Nephron progenitor cell (in vitro differentiated cells): ENCODE measurements at regions not wholly inside any gene's neighbourhood (a gene's known extent, or its start where the extent isn't known, plus 50 kb on each side); places are given as distances from the start of the nearest gene placed in this dataset.

ENCODE experiments used
- DNase-seq: peaks from one replicate; pipeline ENCODE4 v3.0.0; 2021
- H3K27ac Mint-ChIP-seq: 2 replicates; pipeline ENCODE4 v1.8.0; 2021; ENCODE audit warnings: mild to moderate bottlenecking, moderate library complexity, mixed read lengths
- H3K27me3 Mint-ChIP-seq: 2 replicates; pipeline ENCODE4 v1.8.0; 2021; ENCODE audit warnings: mild to moderate bottlenecking, low read depth, mixed read lengths; ENCODE audit not compliant: poor library complexity
- H3K36me3 Mint-ChIP-seq: 2 replicates; pipeline ENCODE4 v1.8.0; 2021; ENCODE audit warnings: low read depth, mixed read lengths
- H3K4me1 Mint-ChIP-seq: 2 replicates; pipeline ENCODE4 v1.8.0; 2021; ENCODE audit warnings: mixed read lengths
- H3K4me3 Mint-ChIP-seq: 2 replicates; pipeline ENCODE4 v1.8.0; 2021; ENCODE audit warnings: mild to moderate bottlenecking, moderate library complexity, mixed read lengths
- H3K9me3 Mint-ChIP-seq: 2 replicates; pipeline ENCODE4 v1.8.0; 2021; ENCODE audit warnings: mild to moderate bottlenecking, moderate library complexity, mixed read lengths
- TF ChIP-seq, protein P1 (sequence below): fragments of 200-600 bp; sonication (generic); IDR thresholded peaks from 2 replicates; pipeline ENCODE4 v1.5.0; 2021; ENCODE audit warnings: antibody characterized with exemption

- TF ChIP-seq, protein P1, sequence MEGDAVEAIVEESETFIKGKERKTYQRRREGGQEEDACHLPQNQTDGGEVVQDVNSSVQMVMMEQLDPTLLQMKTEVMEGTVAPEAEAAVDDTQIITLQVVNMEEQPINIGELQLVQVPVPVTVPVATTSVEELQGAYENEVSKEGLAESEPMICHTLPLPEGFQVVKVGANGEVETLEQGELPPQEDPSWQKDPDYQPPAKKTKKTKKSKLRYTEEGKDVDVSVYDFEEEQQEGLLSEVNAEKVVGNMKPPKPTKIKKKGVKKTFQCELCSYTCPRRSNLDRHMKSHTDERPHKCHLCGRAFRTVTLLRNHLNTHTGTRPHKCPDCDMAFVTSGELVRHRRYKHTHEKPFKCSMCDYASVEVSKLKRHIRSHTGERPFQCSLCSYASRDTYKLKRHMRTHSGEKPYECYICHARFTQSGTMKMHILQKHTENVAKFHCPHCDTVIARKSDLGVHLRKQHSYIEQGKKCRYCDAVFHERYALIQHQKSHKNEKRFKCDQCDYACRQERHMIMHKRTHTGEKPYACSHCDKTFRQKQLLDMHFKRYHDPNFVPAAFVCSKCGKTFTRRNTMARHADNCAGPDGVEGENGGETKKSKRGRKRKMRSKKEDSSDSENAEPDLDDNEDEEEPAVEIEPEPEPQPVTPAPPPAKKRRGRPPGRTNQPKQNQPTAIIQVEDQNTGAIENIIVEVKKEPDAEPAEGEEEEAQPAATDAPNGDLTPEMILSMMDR, result no peak
- Mint-ChIP-seq H3K36me3 (no peaks in the 10 kb centered on the region), H3K27ac (no peak overlapping the region), H3K4me1 (peaks cover under 1% of the 10 kb centered on the region), H3K4me3 (no peak overlapping the region), H3K9me3 (peaks cover 4% of the 10 kb centered on the region), H3K27me3 (peaks cover 12% of the 10 kb centered on the region)
- DNase-seq, result no peak
These were observed 261.7 kb upstream of the TCERG1L start for GRCh38 chr10:131573256-131573655.

DNA sequence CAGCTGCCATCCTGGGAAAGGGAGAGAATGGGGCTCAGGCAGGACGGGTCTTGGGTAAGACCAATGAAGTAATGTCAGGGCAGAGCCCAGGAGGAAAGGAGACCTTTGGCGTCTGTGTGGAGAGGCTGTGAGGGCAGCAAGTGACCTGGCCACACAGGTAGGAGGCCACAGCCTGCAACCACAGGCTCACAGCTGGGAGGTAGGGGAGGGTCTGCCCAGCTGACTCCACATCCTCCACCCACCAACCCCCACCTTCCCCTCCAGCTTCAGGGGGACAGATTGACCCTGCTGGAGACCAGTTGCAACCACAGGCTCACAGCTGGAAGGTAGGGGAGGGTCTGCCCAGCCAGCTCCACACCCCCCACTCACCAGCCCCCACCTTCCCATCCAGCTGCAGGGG lies 262.2 kb upstream of the TCERG1L start:
- Mint-ChIP-seq H3K36me3 (no peaks in the 10 kb centered on the region), H3K9me3 (peaks cover 4% of the 10 kb centered on the region), H3K27me3 (peaks cover 9% of the 10 kb centered on the region), H3K27ac (no peak overlapping the region), H3K4me3 (no peak overlapping the region), H3K4me1 (no peaks in the 10 kb centered on the region)
- TF ChIP-seq, protein P1, result no peak
- no peak for DNase-seq

DNA sequence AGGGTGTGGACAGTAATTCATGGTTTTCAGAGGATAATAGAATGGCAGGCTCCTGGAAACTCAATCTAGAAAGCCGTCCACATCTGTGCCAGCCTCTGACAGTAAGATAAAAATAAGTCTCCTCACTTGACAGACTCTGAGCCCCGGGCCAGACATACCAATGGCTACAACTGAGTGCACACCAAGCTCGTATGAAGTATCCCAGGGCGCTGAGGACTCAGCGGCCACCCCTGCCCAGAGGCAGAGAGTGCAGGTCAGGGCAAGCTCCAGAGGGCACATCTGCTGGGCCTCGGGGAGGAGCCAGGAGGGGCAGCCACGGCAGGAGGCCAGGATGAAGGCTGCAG lies 262.8 kb upstream of the TCERG1L start:
- H3K27me3 Mint-ChIP-seq, result peaks cover 10% of the 10 kb centered on the region
- peaks cover 4% of the 10 kb centered on the region for H3K9me3 Mint-ChIP-seq
- H3K27ac Mint-ChIP-seq, result no peak overlapping the region
- H3K36me3 Mint-ChIP-seq, result no peaks in the 10 kb centered on the region
- H3K4me1 Mint-ChIP-seq, result no peaks in the 10 kb centered on the region
- DNase-seq, result no peak
- no peak overlapping the region for H3K4me3 Mint-ChIP-seq
- TF ChIP-seq, protein P1, result no peak

- Mint-ChIP-seq H3K4me1 (no peaks in the 10 kb centered on the region), H3K36me3 (no peaks in the 10 kb centered on the region), H3K4me3 (no peak overlapping the region), H3K9me3 (peaks cover 4% of the 10 kb centered on the region), H3K27ac (no peak overlapping the region), H3K27me3 (peaks cover 7% of the 10 kb centered on the region)
- TF ChIP-seq, protein P1, result no peak
- DNase-seq, result no peak
These were observed 263.3 kb upstream of the TCERG1L start for GRCh38 chr10:131574707-131575430.

DNA sequence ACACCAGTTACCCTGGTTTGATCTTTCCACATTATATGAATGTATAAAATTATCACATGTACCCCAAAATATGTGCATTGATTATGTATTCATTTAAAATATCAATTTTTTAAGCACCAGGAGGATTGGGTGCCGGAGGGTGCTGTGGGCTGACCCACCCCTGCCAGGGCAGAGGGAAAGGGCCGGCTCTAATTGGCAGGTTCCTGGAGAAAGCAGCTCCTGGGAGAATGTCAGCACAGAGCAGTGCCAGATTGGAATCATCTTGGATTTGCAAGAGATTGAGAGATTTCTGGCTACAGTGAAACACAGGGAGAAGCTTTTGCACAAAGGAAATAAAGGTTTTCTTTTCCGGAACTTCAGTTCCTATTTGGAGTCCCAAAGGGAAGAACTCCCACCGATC lies 264.4 kb upstream of the TCERG1L start:
- Mint-ChIP-seq H3K9me3 (peaks cover 4% of the 10 kb centered on the region), H3K27ac (no peak overlapping the region), H3K27me3 (peaks cover 8% of the 10 kb centered on the region), H3K36me3 (no peaks in the 10 kb centered on the region), H3K4me1 (no peaks in the 10 kb centered on the region), H3K4me3 (no peak overlapping the region)
- TF ChIP-seq, protein P1, result no peak
- no peak for DNase-seq
